B cell (primary cell): ENCODE measurements at regions not wholly inside any gene's neighbourhood (a gene's known extent, or its start where the extent isn't known, plus 50 kb on each side); places are given as distances from the start of the nearest gene placed in this dataset.

ENCODE experiments used
- ATAC-seq: fragments of 200-7000 bp; cut with Tn5 transposase; one replicate; pipeline ENCODE4 v1.10.0; 2021; ENCODE audit warnings: low read depth, mild to moderate bottlenecking, moderate number of reproducible peaks, moderate library complexity
- CTCF ChIA-PET: fragments of 350-600 bp; sonication (Branson Sonifier 250); formaldehyde crosslinking; loops from one replicate; lab custom pipeline; 2021; ENCODE audit warnings: antibody characterized with exemption, inconsistent platforms; lab: Charles Lee
- POLR2A ChIA-PET: fragments of 350-600 bp; sonication (Branson Sonifier 250); formaldehyde crosslinking; loops from one replicate; lab custom pipeline; 2021; ENCODE audit warnings: antibody characterized with exemption; lab: Charles Lee
- DNase-seq: peaks from one replicate; pipeline ENCODE4 v3.0.0; 2013
- H2AFZ ChIP-seq: 2 replicates; pipeline ENCODE4 v1.6.1; 2012; ENCODE audit warnings: mild to moderate bottlenecking, low read depth, low read length; ENCODE audit not compliant: insufficient read depth, poor library complexity, severe bottlenecking
- H3K27ac ChIP-seq, 2 donors: 1 replicate in 1 of 2; 2 replicates in 1 of 2; pipeline ENCODE4 v1.5.1; 2012 to 2013; ENCODE audit warnings: low read length in 2 of 2, mild to moderate bottlenecking in 2 of 2, moderate library complexity in 1 of 2
- H3K27me3 ChIP-seq, 4 experiments: fragments of 200-600 bp in 1 of 4; sonication (generic) in 1 of 4; replicated peaks in 1 of 4; 1 replicate in 2 of 4; 2 replicates in 2 of 4; pipeline versions ENCODE4 v1.6.1 to v1.7.0; 2013 to 2016; ENCODE audit warnings: low read length in 3 of 4, mild to moderate bottlenecking in 2 of 4, mixed read lengths in 1 of 4, moderate library complexity in 1 of 4; ENCODE audit not compliant: insufficient read depth in 4 of 4, control insufficient read depth in 3 of 4; ENCODE audit errors: control extremely low read depth in 1 of 4
- H3K36me3 ChIP-seq, 2 experiments: replicated peaks in 1 of 2; 1 replicate in 1 of 2; 2 replicates in 1 of 2; pipeline versions ENCODE4 v1.6.1 to v1.7.1; 2013; ENCODE audit warnings: low read length in 1 of 2; ENCODE audit not compliant: insufficient read depth in 2 of 2, control insufficient read depth in 1 of 2; ENCODE audit errors: control extremely low read depth in 1 of 2, extremely low read depth in 1 of 2
- H3K4me1 ChIP-seq, 2 donors: fragments of 200-600 bp in 1 of 2; sonication (generic) in 1 of 2; 1 replicate in 1 of 2; 2 replicates in 1 of 2; pipeline versions ENCODE4 v1.5.1 to v1.6.1; 2013 to 2017; ENCODE audit warnings: low read length in 2 of 2; ENCODE audit not compliant: control insufficient read depth in 2 of 2, insufficient read depth in 2 of 2
- H3K4me2 ChIP-seq: replicated peaks from 2 replicates; pipeline ENCODE3; 2012; ENCODE audit warnings: mild to moderate bottlenecking, low read depth, low read length; ENCODE audit not compliant: poor library complexity, severe bottlenecking
- H3K4me3 ChIP-seq, 5 experiments: fragments of 200-600 bp in 1 of 5; sonication (generic) in 1 of 5; 1 replicate in 3 of 5; 2 replicates in 2 of 5; pipeline versions ENCODE4 v1.5.1 to v1.7.0; 2011 to 2016; ENCODE audit warnings: low read length in 4 of 5, mild to moderate bottlenecking in 4 of 5, low read depth in 2 of 5, control low read depth in 1 of 5, moderate library complexity in 1 of 5; ENCODE audit not compliant: insufficient read depth in 1 of 5; ENCODE audit errors: control extremely low read depth in 1 of 5, extremely low read depth in 1 of 5
- H3K79me2 ChIP-seq: fragments of 200-600 bp; sonication (generic); one replicate; pipeline ENCODE4 v1.6.0; 2016; ENCODE audit warnings: low read length; ENCODE audit not compliant: control insufficient read depth, insufficient read depth
- H3K9ac ChIP-seq: fragments of 200-600 bp; sonication (generic); 2 replicates; pipeline ENCODE4 v1.6.1; 2017; ENCODE audit warnings: mild to moderate bottlenecking, low read length, moderate library complexity
- H3K9me3 ChIP-seq, 3 donors: one replicate each; pipeline versions ENCODE4 v1.6.1 to v1.7.1; 2013; ENCODE audit warnings: low read length in 2 of 3; ENCODE audit not compliant: control insufficient read depth in 2 of 3, insufficient read depth in 1 of 3; ENCODE audit errors: control extremely low read depth in 1 of 3
- H4K20me1 ChIP-seq: 2 replicates; pipeline ENCODE4 v1.6.0; 2012; ENCODE audit warnings: mild to moderate bottlenecking, low read length; ENCODE audit not compliant: insufficient read depth, control insufficient read depth, poor library complexity, severe bottlenecking
- H3K27ac Mint-ChIP-seq: one replicate; pipeline ENCODE4 v1.8.0; 2021; ENCODE audit warnings: mixed read lengths
- H3K27me3 Mint-ChIP-seq: one replicate; pipeline ENCODE4 v1.8.0; 2021; ENCODE audit warnings: mixed read lengths
- H3K4me1 Mint-ChIP-seq: one replicate; pipeline ENCODE4 v1.8.0; 2021; ENCODE audit warnings: mixed read lengths
- H3K4me3 Mint-ChIP-seq: one replicate; pipeline ENCODE4 v1.8.0; 2021; ENCODE audit warnings: mixed read lengths
- H3K9me3 Mint-ChIP-seq: one replicate; pipeline ENCODE4 v1.8.0; 2022; ENCODE audit warnings: mixed read lengths; ENCODE audit not compliant: insufficient read depth
- EZH2 ChIP-seq: IDR thresholded peaks from 2 replicates; pipeline ENCODE4 v1.6.1; 2012; ENCODE audit warnings: borderline replicate concordance, low read depth, mild to moderate bottlenecking, moderate library complexity, low read length; ENCODE audit not compliant: insufficient read depth, poor library complexity, severe bottlenecking
- WGBS: methylation state at CpG from one replicate; pipeline ENCODE4 v1.1.5; 2013; ENCODE audit warnings: missing lambda C conversion rate; ENCODE audit not compliant: insufficient coverage; 5-methylcytosine and 5-hydroxymethylcytosine counted together
- intact Hi-C: fragments of 100-400 bp; cut with micrococcal nuclease; formaldehyde crosslinking; loops from one replicate; pipeline ENCODE4 v1.10.0; 2022
- TF ChIP-seq, protein P1 (sequence below): fragments of 200-600 bp; IDR thresholded peaks from one replicate; pipeline ENCODE4 v1.8.0; 2022; ENCODE audit warnings: antibody characterized with exemption, mild to moderate bottlenecking

DNA sequence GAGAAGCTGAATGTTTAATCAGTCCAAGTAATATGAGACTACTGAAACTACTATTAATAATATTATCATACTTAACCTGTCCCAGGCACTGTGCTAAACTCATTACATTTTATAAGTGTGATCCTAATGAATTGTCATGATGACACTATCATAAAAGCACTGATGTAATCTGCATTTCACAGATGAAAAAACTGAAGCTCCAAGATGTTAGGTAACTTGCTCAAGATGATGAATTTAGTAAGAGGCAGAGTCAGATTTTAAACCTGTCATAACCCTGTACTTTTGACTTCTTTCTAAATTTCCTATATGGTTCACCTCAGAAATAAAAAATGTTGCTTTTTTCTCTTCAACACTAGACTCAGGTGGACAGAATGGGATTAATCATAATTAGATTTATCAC, 237.6 kb downstream of the ALDH8A1 start:
- Histone ChIP-seq H3K9ac (no peak overlapping the region), H2AFZ (no peak overlapping the region), H4K20me1 (no peaks in the 10 kb centered on the region), H3K4me3 (no peak overlapping the region), H3K27ac (no peak overlapping the region), H3K9me3 (no peaks in the 10 kb centered on the region), H3K27me3 (no peaks in the 10 kb centered on the region), H3K36me3 (no peaks in the 10 kb centered on the region), H3K4me1 (no peaks in the 10 kb centered on the region), H3K4me2 (no peak overlapping the region), H3K79me2 (no peaks in the 10 kb centered on the region)
- ATAC-seq (no peak), DNase-seq (no peak)
- TF ChIP-seq EZH2: no peak
- TF ChIP-seq, protein P1, sequence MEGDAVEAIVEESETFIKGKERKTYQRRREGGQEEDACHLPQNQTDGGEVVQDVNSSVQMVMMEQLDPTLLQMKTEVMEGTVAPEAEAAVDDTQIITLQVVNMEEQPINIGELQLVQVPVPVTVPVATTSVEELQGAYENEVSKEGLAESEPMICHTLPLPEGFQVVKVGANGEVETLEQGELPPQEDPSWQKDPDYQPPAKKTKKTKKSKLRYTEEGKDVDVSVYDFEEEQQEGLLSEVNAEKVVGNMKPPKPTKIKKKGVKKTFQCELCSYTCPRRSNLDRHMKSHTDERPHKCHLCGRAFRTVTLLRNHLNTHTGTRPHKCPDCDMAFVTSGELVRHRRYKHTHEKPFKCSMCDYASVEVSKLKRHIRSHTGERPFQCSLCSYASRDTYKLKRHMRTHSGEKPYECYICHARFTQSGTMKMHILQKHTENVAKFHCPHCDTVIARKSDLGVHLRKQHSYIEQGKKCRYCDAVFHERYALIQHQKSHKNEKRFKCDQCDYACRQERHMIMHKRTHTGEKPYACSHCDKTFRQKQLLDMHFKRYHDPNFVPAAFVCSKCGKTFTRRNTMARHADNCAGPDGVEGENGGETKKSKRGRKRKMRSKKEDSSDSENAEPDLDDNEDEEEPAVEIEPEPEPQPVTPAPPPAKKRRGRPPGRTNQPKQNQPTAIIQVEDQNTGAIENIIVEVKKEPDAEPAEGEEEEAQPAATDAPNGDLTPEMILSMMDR: no peak
- no peaks in the 10 kb centered on the region for H3K4me1 Mint-ChIP-seq
- POLR2A ChIA-PET: no interaction called here
- intact Hi-C loops: no loop called here
- H3K27ac Mint-ChIP-seq: no peak overlapping the region
- H3K9me3 Mint-ChIP-seq: no peaks in the 10 kb centered on the region
- peaks cover 42% of the 10 kb centered on the region for H3K27me3 Mint-ChIP-seq
- H3K4me3 Mint-ChIP-seq: no peak overlapping the region
- CTCF ChIA-PET: interaction anchor here (0.6 kb wide), 1 partner anchor 873 kb away, joined by 4 read pairs; no protein-coding TSS in a partner anchor

DNA sequence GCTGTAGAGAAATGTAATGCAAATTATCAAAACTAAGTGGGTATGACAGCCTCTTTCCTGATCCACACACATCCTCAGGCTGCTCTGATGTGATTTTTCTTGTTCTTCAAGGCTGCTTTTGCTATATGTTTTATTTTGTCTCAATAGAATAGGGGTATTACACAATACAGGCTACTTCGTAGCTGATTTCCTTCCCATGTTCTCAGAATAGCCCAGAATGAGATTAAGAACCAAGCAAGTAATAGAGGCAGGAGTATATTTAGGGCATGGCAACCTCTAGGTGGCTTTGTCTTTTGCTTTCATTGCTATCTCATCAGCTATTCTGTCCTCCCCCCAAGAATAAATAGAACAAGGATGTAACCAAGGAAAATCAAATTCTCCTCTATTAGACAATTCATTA, 241.8 kb downstream of the ALDH8A1 start:
- Mint-ChIP-seq H3K4me1 (no peaks in the 10 kb centered on the region), H3K27ac (no peak overlapping the region), H3K9me3 (no peaks in the 10 kb centered on the region), H3K27me3 (peaks cover 45% of the 10 kb centered on the region), H3K4me3 (no peak overlapping the region)
- no peak overlapping the region for H2AFZ ChIP-seq
- H3K36me3 ChIP-seq: no peaks in the 10 kb centered on the region
- no peak overlapping the region for H3K27ac ChIP-seq
- H3K4me2 ChIP-seq: no peak overlapping the region
- H3K4me1 ChIP-seq: no peaks in the 10 kb centered on the region
- H3K27me3 ChIP-seq: no peaks in the 10 kb centered on the region
- CTCF ChIA-PET: no interaction called here
- POLR2A ChIA-PET: interaction anchor here (0.5 kb wide), 1 partner anchor 25 kb away, joined by 5 read pairs; no protein-coding TSS in a partner anchor
- TF ChIP-seq, protein P1: no peak
- TF ChIP-seq EZH2: no peak
- H4K20me1 ChIP-seq: no peaks in the 10 kb centered on the region
- ATAC-seq (no peak), DNase-seq (no peak)
- H3K9me3 ChIP-seq: no peaks in the 10 kb centered on the region
- H3K9ac ChIP-seq: no peak overlapping the region
- no peaks in the 10 kb centered on the region for H3K79me2 ChIP-seq
- intact Hi-C loops: no loop called here
- WGBS: no CpG with 5 or more reads among the region's 1 CpG
- no peak overlapping the region for H3K4me3 ChIP-seq
